ENCODE measurements at regions not wholly inside any gene's neighbourhood (a gene's known extent, or its start where the extent isn't known, plus 50 kb on each side); places are given as distances from the start of the nearest gene placed in this dataset.

- no peak for FAIRE-seq
- no peak for DNase-seq (ENCODE audit: low spot score in 2 of 2)
Observed at GRCh38 chr14:98259881-98260280, 1012.1 kb downstream of the BCL11B start.

- FAIRE-seq (no peak), DNase-seq (ENCODE audit: low spot score in 2 of 2) (no peak)
Observed at GRCh38 chr14:98262566-98262965, 1009.4 kb downstream of the BCL11B start.

- DNase-seq (ENCODE audit: low spot score in 2 of 2) (no peak), FAIRE-seq (no peak)
Observed at GRCh38 chr14:98269533-98269932, 1002.5 kb downstream of the BCL11B start.

- no peak for DNase-seq (ENCODE audit: low spot score in 2 of 2)
- no peak for FAIRE-seq
Observed at GRCh38 chr14:98270201-98270600, 1001.8 kb downstream of the BCL11B start.

GRCh38 chr14:98274596-98274995 is 997.4 kb downstream of the BCL11B start:
- DNase-seq (ENCODE audit: low spot score in 2 of 2) (no peak), FAIRE-seq (no peak)

- FAIRE-seq (no peak), DNase-seq (ENCODE audit: low spot score in 2 of 2) (no peak)
Observed at GRCh38 chr14:98278800-98279199, 993.2 kb downstream of the BCL11B start.

GRCh38 chr14:98280436-98280835 is 991.6 kb downstream of the BCL11B start:
- FAIRE-seq (no peak), DNase-seq (ENCODE audit: low spot score in 2 of 2) (no peak)

- DNase-seq (ENCODE audit: low spot score in 2 of 2) (no peak), FAIRE-seq (no peak)
Observed at GRCh38 chr14:98288825-98289224, 983.2 kb downstream of the BCL11B start.

- FAIRE-seq (no peak), DNase-seq (ENCODE audit: low spot score in 2 of 2) (no peak)
Observed at GRCh38 chr14:98290596-98290995, 981.4 kb downstream of the BCL11B start.

- no peak for DNase-seq (ENCODE audit: low spot score in 2 of 2)
- FAIRE-seq = no peak
Observed at GRCh38 chr14:98292191-98292590, 979.8 kb downstream of the BCL11B start.

- DNase-seq (ENCODE audit: low spot score in 2 of 2) (peak; percentile 5 to 27), FAIRE-seq (no peak)
Observed at GRCh38 chr14:98293576-98293975, 978.4 kb downstream of the BCL11B start.

- DNase-seq (ENCODE audit: low spot score in 2 of 2) = no peak
- no peak for FAIRE-seq
Observed at GRCh38 chr14:98296895-98297294, 975.1 kb downstream of the BCL11B start.

- FAIRE-seq (no peak), DNase-seq (ENCODE audit: low spot score in 2 of 2) (no peak)
Observed at GRCh38 chr14:98297567-98297966, 974.4 kb downstream of the BCL11B start.

- DNase-seq (ENCODE audit: low spot score in 2 of 2) (no peak), FAIRE-seq (no peak)
Observed at GRCh38 chr14:98298481-98299244, 973.3 kb downstream of the BCL11B start.

GRCh38 chr14:98301681-98302080 is 970.3 kb downstream of the BCL11B start:
- no peak for FAIRE-seq

GRCh38 chr14:98304574-98304973 is 967.4 kb downstream of the BCL11B start:
- DNase-seq (ENCODE audit: low spot score in 2 of 2) (no peak), FAIRE-seq (no peak)

More at GRCh38 chr14:98301681-98302080, 970.3 kb downstream of the BCL11B start:
- DNase-seq (ENCODE audit: low spot score in 2 of 2) = no peak

GRCh38 chr14:98309591-98309990 is 962.4 kb downstream of the BCL11B start:
- no peak for FAIRE-seq
- DNase-seq (ENCODE audit: low spot score in 2 of 2) = no peak

GRCh38 chr14:98312006-98312405 is 960.0 kb downstream of the BCL11B start:
- FAIRE-seq (no peak), DNase-seq (ENCODE audit: low spot score in 2 of 2) (no peak)

GRCh38 chr14:98321841-98322240 is 950.2 kb downstream of the BCL11B start:
- FAIRE-seq (no peak), DNase-seq (ENCODE audit: low spot score in 2 of 2) (no peak)

- no peak for DNase-seq (ENCODE audit: low spot score in 2 of 2)
- FAIRE-seq = no peak
Observed at GRCh38 chr14:98323836-98324235, 948.2 kb downstream of the BCL11B start.

GRCh38 chr14:98325761-98326160 is 946.2 kb downstream of the BCL11B start:
- DNase-seq (ENCODE audit: low spot score in 2 of 2) (no peak), FAIRE-seq (no peak)

GRCh38 chr14:98328496-98328895 is 943.5 kb downstream of the BCL11B start:
- FAIRE-seq (no peak), DNase-seq (ENCODE audit: low spot score in 2 of 2) (no peak)

GRCh38 chr14:98334186-98334585 is 937.8 kb downstream of the BCL11B start:
- DNase-seq (ENCODE audit: low spot score in 2 of 2) (no peak), FAIRE-seq (no peak)
